ENCODE measurements at regions not wholly inside any gene's neighbourhood (a gene's known extent, or its start where the extent isn't known, plus 50 kb on each side); places are given as distances from the start of the nearest gene placed in this dataset.

- DNase-seq (ENCODE audit: low spot score): no peak
- H3K36me3 ChIP-seq (ENCODE audit: control insufficient read depth in 4 of 4, insufficient read depth in 3 of 4, low read depth in 1 of 4, low read length in 3 of 4): no peaks in the 10 kb centered on the region
- TF ChIP-seq YY1 (IDR thresholded peaks at IDR 0.05) (no peak), FOXA1 (IDR thresholded peaks at IDR 0.05) (no peak), JUND (IDR thresholded peaks at IDR 0.05) (no peak)
- H3K9ac ChIP-seq (ENCODE audit: low read depth in 1 of 2, low read length in 2 of 2): no peak overlapping the region
- no peak overlapping the region for H3K4me3 ChIP-seq (ENCODE audit: low read depth in 1 of 3, low read length in 3 of 3)
- peaks cover 0 to 5% (median 2%) of the 10 kb centered on the region in 4 donors for H3K9me3 ChIP-seq (ENCODE audit: control insufficient read depth in 4 of 4, low read length in 3 of 4)
- 93% methylated on average over 5 of the region's 5 CpGs for WGBS
- H3K27me3 ChIP-seq (ENCODE audit: control insufficient read depth in 4 of 4, insufficient read depth in 4 of 4, low read length in 3 of 4): no peaks in the 10 kb centered on the region
- no peaks in the 10 kb centered on the region for H3K4me1 ChIP-seq (ENCODE audit: control insufficient read depth in 4 of 4, insufficient read depth in 4 of 4, low read length in 3 of 4)
- no peak overlapping the region for H3K27ac ChIP-seq (ENCODE audit: low read depth in 1 of 2, low read length in 2 of 2)
Observed at GRCh38 chr5:170442391-170442790, 53.2 kb upstream of the KCNMB1 start.

GRCh38 chr5:170441393-170441784 lies 52.2 kb upstream of the KCNMB1 start:
- Histone ChIP-seq H3K9ac (ENCODE audit: low read depth in 1 of 2, low read length in 2 of 2) (no peak overlapping the region), H3K27me3 (ENCODE audit: control insufficient read depth in 4 of 4, insufficient read depth in 4 of 4, low read length in 3 of 4) (no peaks in the 10 kb centered on the region), H3K27ac (ENCODE audit: low read depth in 1 of 2, low read length in 2 of 2) (no peak overlapping the region), H3K36me3 (ENCODE audit: control insufficient read depth in 4 of 4, insufficient read depth in 3 of 4, low read depth in 1 of 4, low read length in 3 of 4) (no peaks in the 10 kb centered on the region), H3K4me1 (ENCODE audit: control insufficient read depth in 4 of 4, insufficient read depth in 4 of 4, low read length in 3 of 4) (no peaks in the 10 kb centered on the region), H3K9me3 (ENCODE audit: control insufficient read depth in 4 of 4, low read length in 3 of 4) (no peaks in the 10 kb centered on the region), H3K4me3 (ENCODE audit: low read depth in 1 of 3, low read length in 3 of 3) (no peak overlapping the region)
- WGBS: 87% methylated on average over 10 of the region's 10 CpGs
- DNase-seq (ENCODE audit: low spot score): peak; percentile 6
- TF ChIP-seq HNF4A (conservative IDR thresholded peaks at IDR 0.05) (no peak), MAX (IDR thresholded peaks at IDR 0.05) (no peak), NR2F2 (IDR thresholded peaks at IDR 0.05) (no peak), RXRA (IDR thresholded peaks at IDR 0.05) (no peak), YY1 (IDR thresholded peaks at IDR 0.05) (no peak), ATF3 (IDR thresholded peaks at IDR 0.05) (no peak), REST (IDR thresholded peaks at IDR 0.05) (no peak), FOXA2 (IDR thresholded peaks at IDR 0.05) (no peak), EGR1 (IDR thresholded peaks at IDR 0.05; ENCODE audit: low read depth in 2 of 2) (no peak), ZBTB33 (IDR thresholded peaks at IDR 0.05) (no peak), FOXA1 (IDR thresholded peaks at IDR 0.05) (no peak), TAF1 (conservative IDR thresholded peaks at IDR 0.05) (no peak), SP1 (IDR thresholded peaks at IDR 0.05) (no peak), GABPA (IDR thresholded peaks at IDR 0.05 in 1 of 2, conservative IDR thresholded peaks at IDR 0.05 in 1 of 2) (no peak), CTCF (IDR thresholded peaks at IDR 0.05; ENCODE audit: low read depth, low read length, missing input control) (no peak), RAD21 (IDR thresholded peaks at IDR 0.05) (no peak)
